ENCODE measurements at regions not wholly inside any gene's neighbourhood (a gene's known extent, or its start where the extent isn't known, plus 50 kb on each side); places are given as distances from the start of the nearest gene placed in this dataset.

GRCh38 chr4:59570860-59571476 lies 1629.2 kb upstream of the ADGRL3 start (continued):
- TF ChIP-seq CHD7 (IDR thresholded peaks at IDR 0.05; ENCODE audit: insufficient replicate concordance, low read length) (no peak), RXRA (IDR thresholded peaks at IDR 0.05; ENCODE audit: insufficient read depth, low read depth, low read length) (no peak), PHF8 (conservative IDR thresholded peaks at IDR 0.05; ENCODE audit: low read depth, low read length) (no peak), JUN (IDR thresholded peaks at IDR 0.05; ENCODE audit: low read depth, low read length) (no peak), ATF3 (IDR thresholded peaks at IDR 0.05; ENCODE audit: insufficient read depth, low read depth, low read length) (no peak), GABPA (IDR thresholded peaks at IDR 0.05; ENCODE audit: borderline replicate concordance, insufficient read depth, low read length) (no peak), SRF (IDR thresholded peaks at IDR 0.05; ENCODE audit: low read depth, low read length) (no peak), JUND (IDR thresholded peaks at IDR 0.05; ENCODE audit: low read length) (no peak), HDAC6 (IDR thresholded peaks at IDR 0.05; ENCODE audit: low read depth, low read length) (no peak), NRF1 (IDR thresholded peaks at IDR 0.05; ENCODE audit: low read depth, low read length) (no peak)
